ENCODE measurements at regions not wholly inside any gene's neighbourhood (a gene's known extent, or its start where the extent isn't known, plus 50 kb on each side); places are given as distances from the start of the nearest gene placed in this dataset.

DNA sequence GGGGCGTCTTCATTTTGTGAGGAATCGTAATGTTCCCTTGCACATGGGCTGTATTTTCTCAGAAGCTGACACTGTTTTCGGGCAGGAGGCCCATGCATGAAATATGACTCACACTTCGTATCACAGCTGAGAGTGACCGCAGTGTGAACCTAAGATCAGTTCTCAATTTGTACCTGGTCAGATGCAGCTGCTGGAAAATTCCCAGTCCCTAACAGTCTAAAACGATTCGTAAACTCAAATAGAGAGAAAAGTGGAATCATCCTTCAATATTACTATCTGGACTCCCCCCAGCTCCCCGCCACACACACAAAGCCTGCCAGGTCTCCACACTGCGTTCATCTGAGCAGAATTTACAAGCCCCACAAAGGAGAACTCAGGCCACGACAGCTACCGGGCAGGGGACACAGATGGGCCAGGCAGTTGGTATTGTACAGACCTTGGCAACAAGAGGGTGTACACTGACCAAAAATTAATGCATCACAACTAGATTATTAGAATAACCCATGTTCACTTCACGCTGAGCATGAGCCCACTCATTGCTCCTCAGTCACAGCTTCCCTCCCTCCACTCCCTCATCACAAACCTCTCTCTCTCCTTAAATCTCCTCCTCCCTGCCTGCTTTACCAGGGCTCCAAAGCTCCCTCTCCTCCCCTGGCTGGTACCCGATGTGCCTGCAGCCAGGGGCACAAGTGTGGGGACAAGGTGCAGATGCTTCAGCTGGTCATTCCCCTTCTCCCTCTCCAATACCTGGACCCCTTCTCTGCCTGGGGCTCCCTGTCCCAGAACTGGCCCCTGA, 488.4 kb downstream of the PREX1 start (continued):
- TF ChIP-seq JUND (IDR thresholded peaks at IDR 0.05; ENCODE audit: low read depth, low read length) (0 out of 2 replicates have a peak, but pooled peaks have one; percentile 47), ZNF207 (IDR thresholded peaks at IDR 0.05; ENCODE audit: borderline replicate concordance) (no peak), ZNF384 (IDR thresholded peaks at IDR 0.05; ENCODE audit: borderline replicate concordance, low read depth, low read length) (no peak), RUNX3 (IDR thresholded peaks at IDR 0.05; ENCODE audit: low read length) (peak; percentile 95), TCF3 (IDR thresholded peaks at IDR 0.05; ENCODE audit: borderline replicate concordance, insufficient read depth, low read depth, low read length) (peak; percentile 70; the same call in 1 of the 2 replicates), ZNF274 (IDR thresholded peaks at IDR 0.05; ENCODE audit: insufficient read depth, insufficient read length) (no peak), MYC (IDR thresholded peaks at IDR 0.05; ENCODE audit: insufficient read depth, insufficient read length, insufficient replicate concordance, low read length, severe bottlenecking) (no peak), HDGF (IDR thresholded peaks at IDR 0.05) (0 out of 2 replicates have a peak, but pooled peaks have one; percentile 24), HDAC2 (IDR thresholded peaks at IDR 0.05) (no peak), SREBF1 (IDR thresholded peaks at IDR 0.05; ENCODE audit: low read length) (no peak), TAF1 (IDR thresholded peaks at IDR 0.05; ENCODE audit: borderline replicate concordance, low read depth, low read length) (no peak), MEF2A (IDR thresholded peaks at IDR 0.05; ENCODE audit: insufficient read depth, low read depth, low read length) (peak; percentile 68; the same call in 1 of the 2 replicates), DPF2 (IDR thresholded peaks at IDR 0.05) (peak; percentile 91), IRF4 (IDR thresholded peaks at IDR 0.05; ENCODE audit: low read depth, low read length) (peak; percentile 49; the same call in 1 of the 2 replicates), NBN (IDR thresholded peaks at IDR 0.05) (peak; percentile 49; the same call in 1 of the 2 replicates), SREBF2 (IDR thresholded peaks at IDR 0.05; ENCODE audit: low read length) (no peak), KLF5 (IDR thresholded peaks at IDR 0.05; ENCODE audit: partially characterized antibody) (no peak), GABPA (IDR thresholded peaks at IDR 0.05; ENCODE audit: low read depth) (no peak), SP1 (IDR thresholded peaks at IDR 0.05; ENCODE audit: low read depth, low read length) (peak; percentile 53), CBX3 (IDR thresholded peaks at IDR 0.05; ENCODE audit: borderline replicate concordance, low read depth) (no peak), BRCA1 (IDR thresholded peaks at IDR 0.05; ENCODE audit: low read depth, low read length) (no peak)
- TF ChIP-seq, protein P1, sequence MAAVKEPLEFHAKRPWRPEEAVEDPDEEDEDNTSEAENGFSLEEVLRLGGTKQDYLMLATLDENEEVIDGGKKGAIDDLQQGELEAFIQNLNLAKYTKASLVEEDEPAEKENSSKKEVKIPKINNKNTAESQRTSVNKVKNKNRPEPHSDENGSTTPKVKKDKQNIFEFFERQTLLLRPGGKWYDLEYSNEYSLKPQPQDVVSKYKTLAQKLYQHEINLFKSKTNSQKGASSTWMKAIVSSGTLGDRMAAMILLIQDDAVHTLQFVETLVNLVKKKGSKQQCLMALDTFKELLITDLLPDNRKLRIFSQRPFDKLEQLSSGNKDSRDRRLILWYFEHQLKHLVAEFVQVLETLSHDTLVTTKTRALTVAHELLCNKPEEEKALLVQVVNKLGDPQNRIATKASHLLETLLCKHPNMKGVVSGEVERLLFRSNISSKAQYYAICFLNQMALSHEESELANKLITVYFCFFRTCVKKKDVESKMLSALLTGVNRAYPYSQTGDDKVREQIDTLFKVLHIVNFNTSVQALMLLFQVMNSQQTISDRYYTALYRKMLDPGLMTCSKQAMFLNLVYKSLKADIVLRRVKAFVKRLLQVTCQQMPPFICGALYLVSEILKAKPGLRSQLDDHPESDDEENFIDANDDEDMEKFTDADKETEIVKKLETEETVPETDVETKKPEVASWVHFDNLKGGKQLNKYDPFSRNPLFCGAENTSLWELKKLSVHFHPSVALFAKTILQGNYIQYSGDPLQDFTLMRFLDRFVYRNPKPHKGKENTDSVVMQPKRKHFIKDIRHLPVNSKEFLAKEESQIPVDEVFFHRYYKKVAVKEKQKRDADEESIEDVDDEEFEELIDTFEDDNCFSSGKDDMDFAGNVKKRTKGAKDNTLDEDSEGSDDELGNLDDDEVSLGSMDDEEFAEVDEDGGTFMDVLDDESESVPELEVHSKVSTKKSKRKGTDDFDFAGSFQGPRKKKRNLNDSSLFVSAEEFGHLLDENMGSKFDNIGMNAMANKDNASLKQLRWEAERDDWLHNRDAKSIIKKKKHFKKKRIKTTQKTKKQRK (IDR thresholded peaks at IDR 0.05; ENCODE audit: low read depth, low read length) = no peak
- TF ChIP-seq, protein P2, sequence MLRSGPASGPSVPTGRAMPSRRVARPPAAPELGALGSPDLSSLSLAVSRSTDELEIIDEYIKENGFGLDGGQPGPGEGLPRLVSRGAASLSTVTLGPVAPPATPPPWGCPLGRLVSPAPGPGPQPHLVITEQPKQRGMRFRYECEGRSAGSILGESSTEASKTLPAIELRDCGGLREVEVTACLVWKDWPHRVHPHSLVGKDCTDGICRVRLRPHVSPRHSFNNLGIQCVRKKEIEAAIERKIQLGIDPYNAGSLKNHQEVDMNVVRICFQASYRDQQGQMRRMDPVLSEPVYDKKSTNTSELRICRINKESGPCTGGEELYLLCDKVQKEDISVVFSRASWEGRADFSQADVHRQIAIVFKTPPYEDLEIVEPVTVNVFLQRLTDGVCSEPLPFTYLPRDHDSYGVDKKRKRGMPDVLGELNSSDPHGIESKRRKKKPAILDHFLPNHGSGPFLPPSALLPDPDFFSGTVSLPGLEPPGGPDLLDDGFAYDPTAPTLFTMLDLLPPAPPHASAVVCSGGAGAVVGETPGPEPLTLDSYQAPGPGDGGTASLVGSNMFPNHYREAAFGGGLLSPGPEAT (IDR thresholded peaks at IDR 0.05; ENCODE audit: low read depth) = peak; percentile 92
- TF ChIP-seq, protein P3, sequence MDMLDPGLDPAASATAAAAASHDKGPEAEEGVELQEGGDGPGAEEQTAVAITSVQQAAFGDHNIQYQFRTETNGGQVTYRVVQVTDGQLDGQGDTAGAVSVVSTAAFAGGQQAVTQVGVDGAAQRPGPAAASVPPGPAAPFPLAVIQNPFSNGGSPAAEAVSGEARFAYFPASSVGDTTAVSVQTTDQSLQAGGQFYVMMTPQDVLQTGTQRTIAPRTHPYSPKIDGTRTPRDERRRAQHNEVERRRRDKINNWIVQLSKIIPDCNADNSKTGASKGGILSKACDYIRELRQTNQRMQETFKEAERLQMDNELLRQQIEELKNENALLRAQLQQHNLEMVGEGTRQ (IDR thresholded peaks at IDR 0.05; ENCODE audit: borderline replicate concordance, low read depth, low read length) = no peak
- TF ChIP-seq, protein P4, sequence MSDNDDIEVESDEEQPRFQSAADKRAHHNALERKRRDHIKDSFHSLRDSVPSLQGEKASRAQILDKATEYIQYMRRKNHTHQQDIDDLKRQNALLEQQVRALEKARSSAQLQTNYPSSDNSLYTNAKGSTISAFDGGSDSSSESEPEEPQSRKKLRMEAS (IDR thresholded peaks at IDR 0.05; ENCODE audit: low read depth, low read length) = no peak
